Activated gamma-delta T cell treated with Interleukin-2 at 50 U/mL for 16 hours (primary cell): ENCODE measurements at regions not wholly inside any gene's neighbourhood (a gene's known extent, or its start where the extent isn't known, plus 50 kb on each side); places are given as distances from the start of the nearest gene placed in this dataset.

Source experiments
- DNase-seq: peaks from one replicate; pipeline ENCODE4 v3.0.0-alpha.2; 2020

DNA sequence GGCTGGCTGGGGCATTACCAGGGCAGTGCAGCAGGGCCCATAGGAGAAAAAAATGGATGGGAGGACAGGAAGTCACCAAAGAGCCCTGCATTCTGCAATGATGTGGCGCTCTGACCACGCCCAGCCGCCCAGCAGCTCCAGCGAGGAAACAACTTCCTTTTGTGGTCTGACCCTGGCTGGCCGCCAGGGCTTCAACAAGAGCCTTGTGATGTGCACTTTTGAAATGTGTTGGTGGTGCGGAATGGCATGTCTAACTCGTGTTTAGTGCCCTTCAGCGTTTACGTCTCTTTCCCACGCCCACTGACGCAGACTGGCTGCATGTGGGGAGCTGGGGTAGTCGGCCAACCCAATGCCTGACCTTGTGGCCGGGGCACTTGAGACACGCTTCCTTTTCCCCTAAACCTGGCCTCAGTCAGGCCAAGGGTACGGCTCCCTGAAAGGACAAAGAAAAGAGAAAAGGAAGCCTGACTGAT, 81.9 kb upstream of the CTNNB1 start:
- DNase-seq = peak; percentile 83

DNA sequence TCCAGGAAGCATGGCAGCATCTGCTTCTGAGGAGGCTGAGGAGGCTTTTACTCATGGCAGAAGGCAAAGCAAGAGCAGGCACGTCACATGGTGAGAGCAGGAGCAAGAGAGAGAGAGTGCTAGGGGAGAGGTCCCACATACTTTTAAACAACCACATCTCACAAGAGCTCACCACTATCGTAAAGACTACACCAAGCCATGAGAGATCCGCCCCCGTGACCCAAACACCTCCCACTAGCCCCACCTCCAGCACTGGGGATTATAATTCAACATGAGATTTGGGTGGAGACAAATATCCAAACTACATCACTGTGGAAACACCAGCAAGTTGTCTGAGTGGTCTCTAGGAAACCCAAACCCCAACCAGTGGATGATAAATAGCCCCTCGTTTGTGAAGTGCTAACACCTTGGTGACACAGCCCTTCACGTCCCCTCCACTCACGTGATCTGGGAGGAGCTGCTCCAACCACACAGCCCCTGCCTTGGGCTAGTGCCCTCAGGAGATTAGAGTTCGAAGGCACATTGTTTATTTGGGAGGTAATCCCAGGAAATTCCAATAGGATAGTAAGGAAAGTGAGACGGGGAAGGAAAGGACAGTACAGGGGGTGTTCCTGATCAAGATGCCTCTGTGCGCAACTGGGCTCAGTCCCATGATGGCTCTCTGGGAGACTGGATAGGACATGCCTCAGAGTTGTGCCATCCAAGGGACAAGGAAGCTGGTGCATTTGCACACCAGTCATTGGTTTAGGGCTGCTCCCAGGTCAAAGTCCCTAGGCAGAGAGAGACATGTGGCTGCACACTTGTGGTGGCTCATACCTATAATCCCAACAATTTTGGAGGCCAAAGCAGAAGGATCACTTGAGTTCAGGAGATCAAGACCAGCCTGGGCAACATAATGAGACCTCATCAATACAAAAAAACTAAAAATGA, 80.6 kb upstream of the CTNNB1 start:
- DNase-seq = no peak

DNA sequence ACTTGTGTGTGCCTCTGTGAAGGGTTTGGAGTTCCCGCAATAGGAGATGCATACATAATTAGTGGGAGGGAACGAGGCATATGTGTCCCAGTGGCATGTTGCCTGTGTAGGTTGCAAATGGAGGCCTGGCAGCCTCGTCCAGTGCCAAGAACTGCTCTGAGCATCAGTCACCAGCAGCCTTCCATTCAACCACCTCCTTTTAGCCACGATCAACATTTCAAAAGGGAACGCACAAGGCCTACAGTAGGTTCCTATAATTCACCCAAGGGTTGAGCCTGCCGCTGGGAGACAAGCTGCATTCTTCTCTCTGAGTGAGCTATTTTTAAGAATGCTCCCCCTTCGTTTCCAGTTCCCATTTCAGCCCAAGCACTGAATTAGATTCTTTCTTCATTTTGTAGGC, 78.8 kb upstream of the CTNNB1 start:
- DNase-seq = no peak

DNA sequence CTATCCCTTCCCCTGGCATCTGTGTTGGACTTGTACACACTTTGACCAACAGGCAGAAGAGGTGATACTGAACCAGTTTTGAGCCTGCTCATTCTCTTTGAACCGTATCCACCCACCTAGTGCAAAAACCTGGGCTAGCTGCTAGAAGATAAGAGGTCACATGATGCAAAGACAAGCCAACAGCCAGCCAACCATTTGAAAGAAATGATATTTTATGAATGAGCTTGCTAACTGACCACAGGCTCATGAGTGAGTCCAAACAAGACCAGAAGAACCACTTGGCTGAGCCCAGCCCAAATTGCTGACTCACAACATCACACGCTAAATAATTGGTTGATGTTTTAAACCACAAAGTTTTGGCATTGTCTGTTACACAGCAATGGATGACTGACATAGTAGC, 74.0 kb upstream of the CTNNB1 start:
- no peak for DNase-seq

- DNase-seq = no peak
Measured at GRCh38 chr3:41126472-41126871, 72.8 kb upstream of the CTNNB1 start.

GRCh38 chr3:41126961-41127360, 72.3 kb upstream of the CTNNB1 start:
- no peak for DNase-seq

DNA sequence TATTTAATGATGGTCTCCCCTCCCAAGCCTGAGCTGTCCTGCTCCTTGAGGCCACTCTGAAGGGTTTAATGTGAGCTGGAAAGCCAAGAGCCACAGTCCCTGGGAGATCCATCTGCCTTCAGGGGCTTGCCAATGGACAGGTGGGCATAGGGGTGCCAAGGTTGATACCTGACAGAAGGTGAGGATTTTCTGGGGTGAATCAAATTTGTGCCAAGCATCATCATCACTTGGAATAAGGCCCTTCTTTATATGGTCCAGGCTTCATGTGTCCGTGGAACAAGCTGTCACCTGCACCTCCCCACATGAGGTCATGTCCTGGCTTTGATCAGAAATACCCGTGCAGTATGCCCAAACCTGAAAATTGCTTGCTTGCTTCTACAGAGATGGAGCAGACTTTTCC, 71.9 kb upstream of the CTNNB1 start:
- DNase-seq = no peak

DNA sequence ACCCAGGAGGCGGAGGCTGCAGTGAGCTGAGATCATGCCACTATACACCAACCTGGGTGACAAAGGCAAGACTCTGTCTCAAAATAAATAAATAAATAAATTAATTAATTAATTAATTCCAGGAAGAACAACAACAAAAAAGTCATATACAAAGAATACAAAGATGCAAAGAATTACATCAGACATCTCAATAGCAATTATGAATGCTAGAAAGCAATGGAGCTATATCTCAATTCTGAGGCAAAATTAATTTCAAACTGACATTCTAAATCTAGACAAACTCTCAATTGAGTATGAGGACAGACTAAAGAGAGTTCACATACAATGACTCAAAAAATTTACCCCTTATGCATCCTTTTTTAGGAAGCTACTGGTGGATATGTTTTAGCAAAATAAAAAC, 69.6 kb upstream of the CTNNB1 start:
- DNase-seq = no peak

DNA sequence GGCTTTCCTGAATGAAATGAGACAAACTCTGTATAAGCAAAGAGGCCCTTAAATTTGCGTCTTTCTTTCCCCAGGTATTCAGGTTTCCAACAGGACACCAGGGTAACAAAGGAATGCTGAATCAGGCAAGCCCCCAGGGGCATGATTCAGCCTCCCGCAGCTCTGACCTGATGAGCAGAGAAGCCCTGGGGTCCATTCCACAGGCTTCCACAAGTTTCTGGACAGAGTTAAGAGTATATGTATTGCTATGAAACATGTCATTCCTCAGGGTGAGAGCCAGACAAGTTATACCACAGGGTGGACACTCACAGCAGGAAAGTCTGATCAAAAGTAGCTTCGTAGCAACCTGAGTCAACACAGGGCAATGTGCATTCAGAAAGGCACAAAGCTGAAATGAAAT, 68.1 kb upstream of the CTNNB1 start:
- DNase-seq = no peak

GRCh38 chr3:41137686-41138111, 61.6 kb upstream of the CTNNB1 start:
- DNase-seq = no peak

- DNase-seq = no peak
Measured at GRCh38 chr3:41138146-41138545, 61.2 kb upstream of the CTNNB1 start.

GRCh38 chr3:41138601-41139000, 60.7 kb upstream of the CTNNB1 start:
- no peak for DNase-seq

DNA sequence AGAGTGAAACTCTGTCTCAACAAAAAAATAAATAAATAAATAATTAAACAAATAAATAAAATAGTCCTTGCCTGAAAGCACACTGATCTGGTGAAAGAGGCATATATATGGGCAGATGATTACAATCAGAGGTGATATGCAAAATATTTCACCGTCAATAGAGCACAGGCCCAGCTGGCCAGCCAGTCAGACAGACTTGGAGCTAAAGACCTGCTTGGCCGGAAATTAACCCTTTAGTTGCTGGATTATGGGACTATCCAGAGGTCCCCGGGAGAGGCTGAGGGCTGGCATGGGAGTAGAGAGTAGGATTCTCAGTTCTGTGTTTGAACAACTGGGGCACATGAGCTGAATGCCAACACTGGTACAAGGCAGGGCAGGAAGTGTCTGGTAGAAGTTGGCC, 59.1 kb upstream of the CTNNB1 start:
- no peak for DNase-seq

- no peak for DNase-seq
Measured at GRCh38 chr3:41141433-41142167, 57.7 kb upstream of the CTNNB1 start.

- no peak for DNase-seq
Measured at GRCh38 chr3:41143421-41144031, 55.8 kb upstream of the CTNNB1 start.

GRCh38 chr3:41144631-41145030, 54.7 kb upstream of the CTNNB1 start:
- no peak for DNase-seq

DNA sequence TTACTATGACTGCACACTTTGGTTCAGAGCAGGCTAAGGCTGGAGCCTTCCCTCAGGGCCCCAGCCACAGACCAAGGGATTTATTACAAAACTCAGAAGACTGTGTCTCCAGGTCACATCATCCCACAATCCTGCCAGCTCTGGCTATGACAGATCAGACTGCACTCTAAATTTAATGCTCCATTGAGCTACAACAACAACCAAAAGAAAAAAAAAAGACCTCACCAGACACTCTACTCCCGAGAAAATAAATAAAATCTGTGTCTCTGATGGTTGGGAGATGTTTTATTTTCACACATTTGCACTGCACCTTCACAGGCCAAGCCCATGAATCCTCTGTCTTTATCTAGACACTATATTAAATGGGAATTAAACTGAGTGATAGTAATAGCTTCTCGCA, 50.8 kb upstream of the CTNNB1 start:
- no peak for DNase-seq

DNA sequence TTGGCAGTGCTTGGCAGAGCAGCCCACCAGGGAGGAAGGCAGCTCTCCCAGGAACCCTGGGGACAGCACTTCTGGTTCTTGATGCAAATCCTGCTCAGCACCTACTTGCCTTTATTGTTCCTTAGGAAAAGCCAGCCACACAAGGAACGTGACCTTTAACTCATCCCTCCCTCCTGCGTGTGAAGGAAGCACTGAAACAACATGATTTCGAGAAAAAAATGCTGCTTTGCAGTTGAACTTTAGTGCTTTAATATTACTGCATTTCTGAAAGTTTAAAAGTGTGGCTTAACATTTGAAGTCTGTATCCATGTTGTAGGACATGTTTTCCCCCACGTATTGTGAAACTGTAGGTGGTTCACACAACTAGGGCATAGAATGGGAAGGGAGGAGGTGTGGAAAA, 50.4 kb upstream of the CTNNB1 start:
- no peak for DNase-seq
